PC-9 (cell line): ENCODE measurements at regions not wholly inside any gene's neighbourhood (a gene's known extent, or its start where the extent isn't known, plus 50 kb on each side); places are given as distances from the start of the nearest gene placed in this dataset.

ENCODE experiments used
- BruUV-seq: library from RNA; stranded (reverse); fragments of 400-500 nt; replicated peaks from 2 replicates; lab custom pipeline; 2021; lab: Mats Ljungman, UMichigan
- CTCF ChIA-PET: fragments of 300-600 bp; sonication (Branson Sonifier 250); formaldehyde crosslinking; loops from one replicate; lab custom pipeline; 2022; ENCODE audit warnings: antibody characterized with exemption; lab: Charles Lee
- POLR2A ChIA-PET: fragments of 300-600 bp; sonication (Branson Sonifier 250); formaldehyde crosslinking; loops from one replicate; lab custom pipeline; 2022; ENCODE audit warnings: antibody characterized with exemption; ENCODE audit not compliant: unreplicated experiment; lab: Charles Lee
- DNase-seq, 2 experiments: peaks; one replicate each; pipeline versions ENCODE4 v3.0.0 to v3.0.0-alpha.2; 2015 to 2022; ENCODE audit warnings: mixed read lengths in 1 of 2
- H2AFZ ChIP-seq: fragments of 200-600 bp; sonication (generic); 2 replicates; pipeline ENCODE4 v1.8.1; 2017; ENCODE audit warnings: antibody characterized with exemption
- H3F3A ChIP-seq: fragments of 200-600 bp; sonication (generic); 2 replicates; pipeline ENCODE4 v1.8.1; 2017; ENCODE audit warnings: antibody characterized with exemption, mild to moderate bottlenecking, low read depth; ENCODE audit not compliant: insufficient read depth
- H3K27ac ChIP-seq: fragments of 200-600 bp; sonication (generic); 2 replicates; pipeline ENCODE4 v1.6.1; 2016; ENCODE audit warnings: mixed run types
- H3K27me3 ChIP-seq: fragments of 200-600 bp; sonication (generic); 2 replicates; pipeline ENCODE4 v1.6.1; 2016; ENCODE audit warnings: low read depth, mixed run types; ENCODE audit not compliant: insufficient read depth
- H3K36me3 ChIP-seq: fragments of 200-600 bp; sonication (generic); 2 replicates; pipeline ENCODE4 v1.6.1; 2016; ENCODE audit warnings: low read depth, mixed run types
- H3K4me1 ChIP-seq: fragments of 200-600 bp; sonication (generic); replicated peaks from 2 replicates; pipeline ENCODE4 v1.6.1; 2016; ENCODE audit warnings: mixed run types; ENCODE audit not compliant: insufficient read depth
- H3K4me2 ChIP-seq: fragments of 200-600 bp; sonication (generic); 2 replicates; pipeline ENCODE4 v1.6.1; 2017; ENCODE audit warnings: mixed run types
- H3K4me3 ChIP-seq: fragments of 200-600 bp; sonication (generic); 2 replicates; pipeline ENCODE4 v1.6.1; 2016; ENCODE audit warnings: mixed run types
- H3K79me2 ChIP-seq: fragments of 200-600 bp; sonication (generic); 2 replicates; pipeline ENCODE4 v1.6.1; 2017; ENCODE audit warnings: low read depth, mixed run types
- H3K9me2 ChIP-seq: fragments of 200-600 bp; sonication (generic); 2 replicates; pipeline ENCODE4 v1.8.1; 2017; ENCODE audit warnings: mild to moderate bottlenecking; ENCODE audit not compliant: insufficient read depth
- H3K9me3 ChIP-seq: fragments of 200-600 bp; sonication (generic); 2 replicates; pipeline ENCODE4 v1.8.1; 2016; ENCODE audit warnings: low read depth; ENCODE audit not compliant: insufficient read depth
- H4K20me1 ChIP-seq: fragments of 200-600 bp; sonication (generic); 2 replicates; pipeline ENCODE4 v1.8.1; 2017; ENCODE audit not compliant: insufficient read depth
- EZH2 ChIP-seq: fragments of 200-600 bp; sonication (generic); IDR thresholded peaks from 2 replicates; pipeline ENCODE4 v1.8.0; 2017; ENCODE audit warnings: antibody characterized with exemption, low read depth
- intact Hi-C: fragments of 100-400 bp; cut with micrococcal nuclease; formaldehyde crosslinking; loops from one replicate; pipeline ENCODE4 v1.10.0; 2022; ENCODE audit not compliant: unreplicated experiment
- TF ChIP-seq, protein P1 (sequence below): fragments of 200-600 bp; sonication (generic); conservative IDR thresholded peaks from 2 replicates; pipeline ENCODE4 v1.6.1; 2017; ENCODE audit warnings: mixed run types, antibody characterized with exemption, mild to moderate bottlenecking, moderate library complexity

DNA sequence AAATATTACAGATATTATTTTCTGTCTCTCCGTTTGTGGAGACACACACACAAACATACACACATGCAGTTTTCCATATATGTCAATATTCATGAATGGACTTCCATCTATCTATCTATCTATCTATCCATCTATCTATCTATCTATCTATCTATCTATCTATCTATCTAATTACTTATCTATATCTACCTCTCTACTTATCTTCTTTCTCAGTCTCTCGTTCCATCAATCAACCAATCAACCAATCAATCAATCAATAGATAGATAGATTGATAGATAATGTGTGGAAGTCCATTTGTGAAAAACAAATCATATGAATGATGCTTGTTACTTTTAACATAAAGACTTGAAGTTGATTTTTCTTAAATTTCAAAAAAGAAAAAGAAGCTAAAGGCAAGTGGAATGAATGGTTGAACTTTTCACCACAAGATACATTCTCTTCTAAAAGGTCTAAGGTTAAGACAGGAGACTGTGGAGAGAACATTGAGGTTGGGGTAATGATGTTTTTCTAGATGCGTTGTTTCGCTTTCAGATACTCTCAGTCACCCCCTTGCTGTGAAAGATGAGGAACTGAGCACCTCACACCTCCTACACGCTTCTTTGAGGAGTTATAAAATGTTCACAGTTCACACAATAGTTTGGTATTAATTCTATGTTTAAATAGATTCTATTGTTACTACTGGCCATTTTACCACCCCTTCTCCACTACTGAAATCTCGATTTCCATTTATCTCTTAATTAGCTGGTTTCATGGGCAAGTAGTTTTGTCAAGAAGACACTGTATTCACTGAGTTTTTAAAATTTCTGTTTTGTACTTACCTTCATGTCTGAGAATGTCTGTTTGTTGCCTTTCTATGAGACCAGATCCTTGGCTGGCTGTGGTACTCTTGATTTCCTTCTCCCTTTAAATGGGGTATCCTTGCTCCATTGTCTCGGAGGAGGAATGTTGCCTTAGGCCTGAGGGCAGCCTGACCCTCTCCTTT lies 114.1 kb downstream of the EMX2 start:
- Histone ChIP-seq H3K79me2 (no peaks in the 10 kb centered on the region), H3K9me3 (no peaks in the 10 kb centered on the region), H3F3A (no peaks in the 10 kb centered on the region), H3K27me3 (no peaks in the 10 kb centered on the region), H3K27ac (no peak overlapping the region), H3K4me1 (peaks cover 21% of the 10 kb centered on the region), H3K4me2 (no peak overlapping the region), H3K9me2 (no peaks in the 10 kb centered on the region), H4K20me1 (no peaks in the 10 kb centered on the region), H3K4me3 (no peak overlapping the region), H2AFZ (no peak overlapping the region), H3K36me3 (no peaks in the 10 kb centered on the region)
- no peak for DNase-seq
- ChIA-PET POLR2A (no interaction called here), CTCF (no interaction called here)
- TF ChIP-seq, protein P1, sequence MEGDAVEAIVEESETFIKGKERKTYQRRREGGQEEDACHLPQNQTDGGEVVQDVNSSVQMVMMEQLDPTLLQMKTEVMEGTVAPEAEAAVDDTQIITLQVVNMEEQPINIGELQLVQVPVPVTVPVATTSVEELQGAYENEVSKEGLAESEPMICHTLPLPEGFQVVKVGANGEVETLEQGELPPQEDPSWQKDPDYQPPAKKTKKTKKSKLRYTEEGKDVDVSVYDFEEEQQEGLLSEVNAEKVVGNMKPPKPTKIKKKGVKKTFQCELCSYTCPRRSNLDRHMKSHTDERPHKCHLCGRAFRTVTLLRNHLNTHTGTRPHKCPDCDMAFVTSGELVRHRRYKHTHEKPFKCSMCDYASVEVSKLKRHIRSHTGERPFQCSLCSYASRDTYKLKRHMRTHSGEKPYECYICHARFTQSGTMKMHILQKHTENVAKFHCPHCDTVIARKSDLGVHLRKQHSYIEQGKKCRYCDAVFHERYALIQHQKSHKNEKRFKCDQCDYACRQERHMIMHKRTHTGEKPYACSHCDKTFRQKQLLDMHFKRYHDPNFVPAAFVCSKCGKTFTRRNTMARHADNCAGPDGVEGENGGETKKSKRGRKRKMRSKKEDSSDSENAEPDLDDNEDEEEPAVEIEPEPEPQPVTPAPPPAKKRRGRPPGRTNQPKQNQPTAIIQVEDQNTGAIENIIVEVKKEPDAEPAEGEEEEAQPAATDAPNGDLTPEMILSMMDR: no peak
- TF ChIP-seq EZH2: no peak
- intact Hi-C loops: no loop called here
- no TSS peak for BruUV-seq

- BruUV-seq: no TSS peak
- Histone ChIP-seq H3K9me2 (no peaks in the 10 kb centered on the region), H3K4me2 (no peak overlapping the region), H3K36me3 (no peaks in the 10 kb centered on the region), H3K79me2 (no peaks in the 10 kb centered on the region), H3K27me3 (no peaks in the 10 kb centered on the region), H3F3A (no peaks in the 10 kb centered on the region), H3K27ac (no peak overlapping the region), H2AFZ (no peak overlapping the region), H3K4me3 (no peak overlapping the region), H3K4me1 (0 out of 2 replicates have a peak, but pooled peaks cover 3% of the 10 kb centered on the region), H4K20me1 (no peaks in the 10 kb centered on the region), H3K9me3 (no peaks in the 10 kb centered on the region)
- DNase-seq: no peak
- TF ChIP-seq EZH2: no peak
- TF ChIP-seq, protein P1: no peak
- CTCF ChIA-PET: no interaction called here
- intact Hi-C loops: no loop called here
- POLR2A ChIA-PET: no interaction called here
These were observed 118.8 kb downstream of the EMX2 start for GRCh38 chr10:117661316-117661715.

- no peak overlapping the region for H3K27ac ChIP-seq
- no peaks in the 10 kb centered on the region for H3K79me2 ChIP-seq
- H3K27me3 ChIP-seq: no peaks in the 10 kb centered on the region
- no TSS peak for BruUV-seq
- H4K20me1 ChIP-seq: no peaks in the 10 kb centered on the region
- H3K4me1 ChIP-seq: 0 out of 2 replicates have a peak, but pooled peaks cover 3% of the 10 kb centered on the region
- TF ChIP-seq, protein P1: no peak
- no peak for TF ChIP-seq EZH2
- DNase-seq: no peak
- no peaks in the 10 kb centered on the region for H3F3A ChIP-seq
- no peak overlapping the region for H3K4me3 ChIP-seq
- no peaks in the 10 kb centered on the region for H3K36me3 ChIP-seq
- POLR2A ChIA-PET: no interaction called here
- no peaks in the 10 kb centered on the region for H3K9me2 ChIP-seq
- CTCF ChIA-PET: no interaction called here
- no peak overlapping the region for H3K4me2 ChIP-seq
- H2AFZ ChIP-seq: no peak overlapping the region
- H3K9me3 ChIP-seq: no peaks in the 10 kb centered on the region
- intact Hi-C loops: no loop called here
These were observed 119.6 kb downstream of the EMX2 start for GRCh38 chr10:117662126-117662525.
